ENCODE measurements at regions not wholly inside any gene's neighbourhood (a gene's known extent, or its start where the extent isn't known, plus 50 kb on each side); places are given as distances from the start of the nearest gene placed in this dataset.

- Mint-ChIP-seq H3K4me3 (ENCODE audit: unreplicated experiment) (no peak overlapping the region), H3K27ac (ENCODE audit: unreplicated experiment) (no peak overlapping the region), H3K36me3 (ENCODE audit: low read depth, unreplicated experiment) (peaks cover 3% of the 10 kb centered on the region), H3K27me3 (ENCODE audit: unreplicated experiment) (peaks cover 4% of the 10 kb centered on the region), H3K4me1 (ENCODE audit: unreplicated experiment) (peaks cover 26% of the 10 kb centered on the region), H3K9me3 (ENCODE audit: unreplicated experiment) (no peaks in the 10 kb centered on the region)
- TF ChIP-seq CTCF (IDR thresholded peaks at IDR 0.05; ENCODE audit: unreplicated experiment), result no peak
- no peak for DNase-seq (ENCODE audit: low spot score)
Measured at GRCh38 chr14:97180304-97181200, 383.4 kb downstream of the VRK1 start.

DNA sequence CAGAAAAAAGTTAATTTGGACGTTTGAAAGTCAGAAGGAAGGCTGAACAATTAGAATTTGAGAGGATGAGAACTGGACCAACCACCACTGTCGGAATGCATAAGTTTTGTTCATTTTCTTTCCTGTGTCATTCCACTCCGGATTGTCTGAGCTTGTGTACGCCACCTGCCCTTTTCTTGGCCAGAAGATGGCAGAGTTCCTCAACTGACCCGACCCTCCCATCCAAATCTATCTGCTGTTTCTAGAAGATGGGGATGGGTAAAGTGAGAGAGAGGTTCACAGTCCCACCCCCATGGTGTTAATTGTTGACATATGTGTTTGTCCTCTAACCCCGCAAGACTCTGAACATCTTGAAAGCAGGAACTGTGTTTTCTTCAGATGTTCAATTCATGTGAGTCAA is 388.0 kb downstream of the VRK1 start:
- peaks cover 3% of the 10 kb centered on the region for H3K36me3 Mint-ChIP-seq (ENCODE audit: low read depth, unreplicated experiment)
- no peak overlapping the region for H3K4me3 Mint-ChIP-seq (ENCODE audit: unreplicated experiment)
- H3K27ac Mint-ChIP-seq (ENCODE audit: unreplicated experiment), result no peak overlapping the region
- peaks cover 2% of the 10 kb centered on the region for H3K27me3 Mint-ChIP-seq (ENCODE audit: unreplicated experiment)
- H3K9me3 Mint-ChIP-seq (ENCODE audit: unreplicated experiment), result no peaks in the 10 kb centered on the region
- no peaks in the 10 kb centered on the region for H3K4me1 Mint-ChIP-seq (ENCODE audit: unreplicated experiment)
- TF ChIP-seq CTCF (IDR thresholded peaks at IDR 0.05; ENCODE audit: unreplicated experiment), result peak; percentile 32
- peak; percentile 18 for DNase-seq (ENCODE audit: low spot score)

- Mint-ChIP-seq H3K4me3 (ENCODE audit: unreplicated experiment) (no peak overlapping the region), H3K4me1 (ENCODE audit: unreplicated experiment) (no peaks in the 10 kb centered on the region), H3K27me3 (ENCODE audit: unreplicated experiment) (no peaks in the 10 kb centered on the region), H3K9me3 (ENCODE audit: unreplicated experiment) (no peaks in the 10 kb centered on the region), H3K36me3 (ENCODE audit: low read depth, unreplicated experiment) (no peaks in the 10 kb centered on the region), H3K27ac (ENCODE audit: unreplicated experiment) (no peak overlapping the region)
- no peak for TF ChIP-seq CTCF (IDR thresholded peaks at IDR 0.05; ENCODE audit: unreplicated experiment)
- no peak for DNase-seq (ENCODE audit: low spot score)
Measured at GRCh38 chr14:97187916-97188315, 390.7 kb downstream of the VRK1 start.

GRCh38 chr14:97196336-97196735 is 399.2 kb downstream of the VRK1 start:
- TF ChIP-seq CTCF (IDR thresholded peaks at IDR 0.05; ENCODE audit: unreplicated experiment), result no peak
- H3K4me1 Mint-ChIP-seq (ENCODE audit: unreplicated experiment), result no peaks in the 10 kb centered on the region
- no peak for DNase-seq (ENCODE audit: low spot score)

GRCh38 chr14:97198813-97199212 is 401.6 kb downstream of the VRK1 start:
- TF ChIP-seq CTCF (IDR thresholded peaks at IDR 0.05; ENCODE audit: unreplicated experiment), result no peak
- Mint-ChIP-seq H3K4me1 (ENCODE audit: unreplicated experiment) (no peaks in the 10 kb centered on the region), H3K4me3 (ENCODE audit: unreplicated experiment) (no peak overlapping the region), H3K9me3 (ENCODE audit: unreplicated experiment) (no peaks in the 10 kb centered on the region), H3K27me3 (ENCODE audit: unreplicated experiment) (no peaks in the 10 kb centered on the region), H3K27ac (ENCODE audit: unreplicated experiment) (no peak overlapping the region), H3K36me3 (ENCODE audit: low read depth, unreplicated experiment) (no peaks in the 10 kb centered on the region)
- no peak for DNase-seq (ENCODE audit: low spot score)

More at GRCh38 chr14:97196336-97196735, 399.2 kb downstream of the VRK1 start:
- Mint-ChIP-seq H3K27me3 (ENCODE audit: unreplicated experiment) (no peaks in the 10 kb centered on the region), H3K9me3 (ENCODE audit: unreplicated experiment) (no peaks in the 10 kb centered on the region), H3K36me3 (ENCODE audit: low read depth, unreplicated experiment) (no peaks in the 10 kb centered on the region), H3K27ac (ENCODE audit: unreplicated experiment) (no peak overlapping the region), H3K4me3 (ENCODE audit: unreplicated experiment) (no peak overlapping the region)
